ENCODE measurements at regions not wholly inside any gene's neighbourhood (a gene's known extent, or its start where the extent isn't known, plus 50 kb on each side); places are given as distances from the start of the nearest gene placed in this dataset.

GRCh38 chr9:75823151-75823550, 67.3 kb upstream of the PCSK5 start:
- no peak for TF ChIP-seq GATA2 (IDR thresholded peaks at IDR 0.05; ENCODE audit: low read depth, low read length)
- no peak for TF ChIP-seq GATA3 (IDR thresholded peaks at IDR 0.05; ENCODE audit: low read depth, low read length)

Measured in SH-SY5Y (cell line).